ENCODE measurements at regions not wholly inside any gene's neighbourhood (a gene's known extent, or its start where the extent isn't known, plus 50 kb on each side); places are given as distances from the start of the nearest gene placed in this dataset.

- POLR2A ChIA-PET = no interaction called here
- no peaks in the 10 kb centered on the region for H3K36me3 Mint-ChIP-seq (ENCODE audit: insufficient read depth, unreplicated experiment)
- intact Hi-C loops (cut with micrococcal nuclease) = no loop called here
- no TSS peak for BruUV-seq (replicated peaks)
- no peaks in the 10 kb centered on the region for H3K9me3 Mint-ChIP-seq (ENCODE audit: unreplicated experiment)
- DNase-seq (ENCODE audit: unreplicated experiment) = no peak
- H3K4me1 Mint-ChIP-seq (ENCODE audit: insufficient read depth, unreplicated experiment) = no peaks in the 10 kb centered on the region
- H3K4me3 Mint-ChIP-seq (ENCODE audit: unreplicated experiment) = no peak overlapping the region
- CTCF ChIA-PET = no interaction called here
- peaks cover 100% of the 10 kb centered on the region for H3K27me3 Mint-ChIP-seq (ENCODE audit: insufficient read depth, unreplicated experiment)
- H3K27ac Mint-ChIP-seq (ENCODE audit: low read depth, unreplicated experiment) = no peak overlapping the region
- TF ChIP-seq CTCF (IDR thresholded peaks at IDR 0.05; ENCODE audit: unreplicated experiment) = no peak
Observed at GRCh38 chr3:70501561-70501960, 189.1 kb upstream of the MDFIC2 start.

GRCh38 chr3:70488816-70489215 lies 176.4 kb upstream of the MDFIC2 start:
- intact Hi-C loops (cut with micrococcal nuclease) = no loop called here
- H3K4me1 Mint-ChIP-seq (ENCODE audit: insufficient read depth, unreplicated experiment) = no peaks in the 10 kb centered on the region
- H3K27me3 Mint-ChIP-seq (ENCODE audit: insufficient read depth, unreplicated experiment) = peaks cover 93% of the 10 kb centered on the region
- ChIA-PET CTCF (no interaction called here), POLR2A (no interaction called here)
- H3K27ac Mint-ChIP-seq (ENCODE audit: low read depth, unreplicated experiment) = no peak overlapping the region
- H3K9me3 Mint-ChIP-seq (ENCODE audit: unreplicated experiment) = no peaks in the 10 kb centered on the region
- no peaks in the 10 kb centered on the region for H3K36me3 Mint-ChIP-seq (ENCODE audit: insufficient read depth, unreplicated experiment)
- no peak for DNase-seq (ENCODE audit: unreplicated experiment)
- BruUV-seq (replicated peaks) = no TSS peak
- no peak overlapping the region for H3K4me3 Mint-ChIP-seq (ENCODE audit: unreplicated experiment)
- TF ChIP-seq CTCF (IDR thresholded peaks at IDR 0.05; ENCODE audit: unreplicated experiment) = no peak

- no TSS peak for BruUV-seq (replicated peaks)
- no peak overlapping the region for H3K27ac Mint-ChIP-seq (ENCODE audit: low read depth, unreplicated experiment)
- intact Hi-C loops (cut with micrococcal nuclease) = no loop called here
- no peaks in the 10 kb centered on the region for H3K9me3 Mint-ChIP-seq (ENCODE audit: unreplicated experiment)
- H3K4me3 Mint-ChIP-seq (ENCODE audit: unreplicated experiment) = no peak overlapping the region
- TF ChIP-seq CTCF (IDR thresholded peaks at IDR 0.05; ENCODE audit: unreplicated experiment) = no peak
- H3K4me1 Mint-ChIP-seq (ENCODE audit: insufficient read depth, unreplicated experiment) = no peaks in the 10 kb centered on the region
- ChIA-PET CTCF (no interaction called here), POLR2A (no interaction called here)
- peaks cover 93% of the 10 kb centered on the region for H3K27me3 Mint-ChIP-seq (ENCODE audit: insufficient read depth, unreplicated experiment)
- H3K36me3 Mint-ChIP-seq (ENCODE audit: insufficient read depth, unreplicated experiment) = no peaks in the 10 kb centered on the region
- no peak for DNase-seq (ENCODE audit: unreplicated experiment)
Observed at GRCh38 chr3:70488131-70488530, 175.7 kb upstream of the MDFIC2 start.

GRCh38 chr3:70486414-70487017 lies 174.1 kb upstream of the MDFIC2 start:
- H3K4me1 Mint-ChIP-seq (ENCODE audit: insufficient read depth, unreplicated experiment) = no peaks in the 10 kb centered on the region
- DNase-seq (ENCODE audit: unreplicated experiment) = no peak
- H3K9me3 Mint-ChIP-seq (ENCODE audit: unreplicated experiment) = no peaks in the 10 kb centered on the region
- no peaks in the 10 kb centered on the region for H3K36me3 Mint-ChIP-seq (ENCODE audit: insufficient read depth, unreplicated experiment)
- intact Hi-C loops (cut with micrococcal nuclease) = no loop called here
- H3K4me3 Mint-ChIP-seq (ENCODE audit: unreplicated experiment) = no peak overlapping the region
- no peak overlapping the region for H3K27ac Mint-ChIP-seq (ENCODE audit: low read depth, unreplicated experiment)
- H3K27me3 Mint-ChIP-seq (ENCODE audit: insufficient read depth, unreplicated experiment) = peaks cover 93% of the 10 kb centered on the region
- POLR2A ChIA-PET = no interaction called here
- CTCF ChIA-PET = no interaction called here
- no TSS peak for BruUV-seq (replicated peaks)
- TF ChIP-seq CTCF (IDR thresholded peaks at IDR 0.05; ENCODE audit: unreplicated experiment) = no peak
